Astrocyte (in vitro differentiated cells and primary cell): ENCODE measurements at regions not wholly inside any gene's neighbourhood (a gene's known extent, or its start where the extent isn't known, plus 50 kb on each side); places are given as distances from the start of the nearest gene placed in this dataset.
"Not testable (repeated sequence)": the region's sequence is repeated elsewhere in the genome, so short reads cannot be mapped to it uniquely, and the experiment has no call there.

Experiments
- DNase-seq: peaks from one replicate; pipeline ENCODE4 v3.0.0-alpha.2; 2010; ENCODE audit warnings: low read depth
- FAIRE-seq: peaks from 2 replicates; lab custom pipeline; 2011; peaks lifted over from hg19 to GRCh38; lab: Jason Lieb, UNC
- H2AFZ ChIP-seq: 2 replicates; pipeline ENCODE4 v1.6.0; 2012; ENCODE audit warnings: low read depth, low read length, inconsistent platforms
- H3K27ac ChIP-seq: 2 replicates; pipeline ENCODE4 v1.5.1; 2011; ENCODE audit warnings: low read depth, low read length, inconsistent platforms
- H3K27me3 ChIP-seq: 2 replicates; pipeline ENCODE4 v1.6.0; 2011; ENCODE audit warnings: low read length, inconsistent platforms; ENCODE audit not compliant: insufficient read depth
- H3K36me3 ChIP-seq: 2 replicates; pipeline ENCODE4 v1.5.1; 2011; ENCODE audit warnings: low read length, inconsistent platforms; ENCODE audit not compliant: insufficient read depth
- H3K4me1 ChIP-seq: 2 replicates; pipeline ENCODE4 v1.5.1; 2011; ENCODE audit warnings: low read length, inconsistent platforms; ENCODE audit not compliant: insufficient read depth
- H3K4me2 ChIP-seq: 2 replicates; pipeline ENCODE4 v1.6.0; 2012; ENCODE audit warnings: low read length, inconsistent platforms
- H3K4me3 ChIP-seq: 2 replicates; pipeline ENCODE4 v1.5.1; 2011; ENCODE audit warnings: low read depth, mild to moderate bottlenecking, low read length, inconsistent platforms; ENCODE audit not compliant: insufficient read depth
- H3K79me2 ChIP-seq: 2 replicates; pipeline ENCODE4 v1.6.0; 2012; ENCODE audit warnings: mild to moderate bottlenecking, low read length, inconsistent platforms; ENCODE audit not compliant: insufficient read depth
- H3K9ac ChIP-seq: 2 replicates; pipeline ENCODE4 v1.6.0; 2012; ENCODE audit warnings: mild to moderate bottlenecking, low read length, inconsistent platforms
- H3K9me3 ChIP-seq: 2 replicates; pipeline ENCODE4 v1.5.1; 2012; ENCODE audit warnings: low read depth, mild to moderate bottlenecking, low read length, inconsistent platforms; ENCODE audit not compliant: insufficient read depth
- H4K20me1 ChIP-seq: 2 replicates; pipeline ENCODE4 v1.6.0; 2012; ENCODE audit warnings: low read length, inconsistent platforms; ENCODE audit not compliant: insufficient read depth
- H3K27ac Mint-ChIP-seq: one replicate; pipeline ENCODE4 v1.8.0; 2021; ENCODE audit warnings: mild to moderate bottlenecking, mixed read lengths; ENCODE audit not compliant: unreplicated experiment
- H3K27me3 Mint-ChIP-seq: one replicate; pipeline ENCODE4 v1.8.0; 2021; ENCODE audit warnings: low read depth, mixed read lengths; ENCODE audit not compliant: unreplicated experiment
- H3K36me3 Mint-ChIP-seq: one replicate; pipeline ENCODE4 v1.8.0; 2021; ENCODE audit warnings: low read depth, mixed read lengths; ENCODE audit not compliant: unreplicated experiment
- H3K4me1 Mint-ChIP-seq: one replicate; pipeline ENCODE4 v1.8.0; 2021; ENCODE audit warnings: low read depth, mixed read lengths; ENCODE audit not compliant: unreplicated experiment
- H3K4me3 Mint-ChIP-seq: one replicate; pipeline ENCODE4 v1.8.0; 2021; ENCODE audit warnings: mild to moderate bottlenecking, moderate library complexity, mixed read lengths; ENCODE audit not compliant: unreplicated experiment
- H3K9me3 Mint-ChIP-seq: one replicate; pipeline ENCODE4 v1.8.0; 2021; ENCODE audit warnings: mild to moderate bottlenecking, mixed read lengths; ENCODE audit not compliant: unreplicated experiment
- EZH2 ChIP-seq: IDR thresholded peaks from 2 replicates; pipeline ENCODE4 v1.6.1; 2012; ENCODE audit warnings: mild to moderate bottlenecking, low read length, inconsistent platforms; ENCODE audit not compliant: insufficient read depth
- TF ChIP-seq, protein P1 (sequence below): IDR thresholded peaks from 2 replicates; pipeline ENCODE4 v1.5.1; 2011; ENCODE audit warnings: low read depth, mild to moderate bottlenecking, inconsistent platforms, low read length, moderate library complexity; ENCODE audit not compliant: insufficient read depth

DNA sequence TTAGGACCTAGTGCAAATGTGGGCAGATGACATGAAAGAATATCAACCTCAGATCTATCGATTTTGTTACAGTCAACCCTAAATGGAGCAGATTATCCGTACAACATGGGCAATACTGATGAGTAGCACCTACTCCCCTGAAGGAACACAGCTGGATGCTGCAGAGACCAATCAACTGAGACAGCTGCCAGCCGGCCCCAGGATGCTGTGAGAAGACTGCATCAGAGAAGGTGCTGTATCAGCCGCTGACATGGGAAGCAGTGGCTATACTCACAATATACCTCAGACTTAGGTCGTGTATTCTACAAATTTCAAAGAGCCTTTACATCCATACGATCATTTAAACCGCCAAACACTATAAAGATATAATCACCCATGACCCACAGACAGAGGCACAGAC, 95.9 kb upstream of the FNDC3A start:
- H2AFZ ChIP-seq = no peak overlapping the region
- Mint-ChIP-seq H3K27ac (no peak overlapping the region), H3K27me3 (peaks cover 16% of the 10 kb centered on the region), H3K4me3 (no peak overlapping the region), H3K36me3 (no peaks in the 10 kb centered on the region), H3K9me3 (no peaks in the 10 kb centered on the region), H3K4me1 (peaks cover 15% of the 10 kb centered on the region)
- no peak overlapping the region for H3K4me3 ChIP-seq
- H4K20me1 ChIP-seq = no peaks in the 10 kb centered on the region
- H3K27me3 ChIP-seq = peaks cover 9% of the 10 kb centered on the region
- no peak overlapping the region for H3K4me2 ChIP-seq
- TF ChIP-seq, protein P1, sequence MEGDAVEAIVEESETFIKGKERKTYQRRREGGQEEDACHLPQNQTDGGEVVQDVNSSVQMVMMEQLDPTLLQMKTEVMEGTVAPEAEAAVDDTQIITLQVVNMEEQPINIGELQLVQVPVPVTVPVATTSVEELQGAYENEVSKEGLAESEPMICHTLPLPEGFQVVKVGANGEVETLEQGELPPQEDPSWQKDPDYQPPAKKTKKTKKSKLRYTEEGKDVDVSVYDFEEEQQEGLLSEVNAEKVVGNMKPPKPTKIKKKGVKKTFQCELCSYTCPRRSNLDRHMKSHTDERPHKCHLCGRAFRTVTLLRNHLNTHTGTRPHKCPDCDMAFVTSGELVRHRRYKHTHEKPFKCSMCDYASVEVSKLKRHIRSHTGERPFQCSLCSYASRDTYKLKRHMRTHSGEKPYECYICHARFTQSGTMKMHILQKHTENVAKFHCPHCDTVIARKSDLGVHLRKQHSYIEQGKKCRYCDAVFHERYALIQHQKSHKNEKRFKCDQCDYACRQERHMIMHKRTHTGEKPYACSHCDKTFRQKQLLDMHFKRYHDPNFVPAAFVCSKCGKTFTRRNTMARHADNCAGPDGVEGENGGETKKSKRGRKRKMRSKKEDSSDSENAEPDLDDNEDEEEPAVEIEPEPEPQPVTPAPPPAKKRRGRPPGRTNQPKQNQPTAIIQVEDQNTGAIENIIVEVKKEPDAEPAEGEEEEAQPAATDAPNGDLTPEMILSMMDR = no peak
- TF ChIP-seq EZH2 = no peak
- no peaks in the 10 kb centered on the region for H3K4me1 ChIP-seq
- DNase-seq (no peak), FAIRE-seq (no peak)
- H3K9me3 ChIP-seq = no peaks in the 10 kb centered on the region
- no peak overlapping the region for H3K9ac ChIP-seq
- no peaks in the 10 kb centered on the region for H3K79me2 ChIP-seq
- no peaks in the 10 kb centered on the region for H3K36me3 ChIP-seq
- H3K27ac ChIP-seq = no peak overlapping the region

DNA sequence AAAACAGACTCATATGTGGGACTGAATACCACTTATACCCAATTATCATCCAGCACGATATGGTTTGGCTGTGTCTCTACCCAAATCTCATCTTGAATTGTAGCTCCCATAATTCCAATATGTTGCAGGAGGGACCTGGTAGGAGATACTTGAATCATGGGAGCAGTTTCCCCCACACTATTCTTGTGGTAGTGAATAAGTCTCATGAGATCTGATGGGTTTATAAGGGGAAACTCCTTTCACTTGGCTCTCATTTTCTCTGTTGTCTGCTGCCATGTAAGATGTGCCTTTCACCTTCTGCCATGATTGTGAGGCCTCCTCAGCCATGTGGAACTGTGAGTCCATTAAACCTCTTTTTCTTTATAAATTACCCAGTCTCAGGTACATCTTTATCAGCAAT, 91.9 kb upstream of the FNDC3A start:
- H2AFZ ChIP-seq, H3K4me3 Mint-ChIP-seq, H3K27ac ChIP-seq, FAIRE-seq, H3K36me3 ChIP-seq, H4K20me1 ChIP-seq, H3K36me3 Mint-ChIP-seq, H3K4me1 ChIP-seq, H3K9me3 Mint-ChIP-seq, H3K79me2 ChIP-seq, H3K4me3 ChIP-seq, H3K9me3 ChIP-seq, H3K4me2 ChIP-seq, H3K27ac Mint-ChIP-seq, H3K27me3 ChIP-seq, DNase-seq, H3K9ac ChIP-seq, H3K27me3 Mint-ChIP-seq: not testable (repeated sequence)
- H3K4me1 Mint-ChIP-seq = peaks cover 23% of the 10 kb centered on the region

DNA sequence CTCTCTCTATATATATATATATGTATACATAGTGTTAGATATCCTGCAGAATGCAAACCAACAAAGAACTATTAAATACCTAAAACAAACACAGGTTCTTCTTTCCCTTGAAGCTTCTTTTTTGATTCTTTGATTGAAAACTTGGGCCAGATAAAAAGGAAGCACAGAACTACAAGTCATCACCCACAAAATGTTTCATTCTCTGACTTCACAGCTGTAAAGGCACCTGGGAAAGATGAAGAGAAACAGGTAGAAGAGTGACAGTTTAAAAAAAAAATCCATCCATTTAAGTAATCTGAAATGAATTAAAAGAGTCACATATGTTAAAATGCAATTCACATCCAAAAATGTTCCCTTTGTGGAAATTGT, 90.7 kb upstream of the FNDC3A start:
- TF ChIP-seq, protein P1 = no peak
- no peak for TF ChIP-seq EZH2
- H3K9me3 Mint-ChIP-seq = no peaks in the 10 kb centered on the region
- Histone ChIP-seq H3K79me2 (no peaks in the 10 kb centered on the region), H3K4me3 (no peak overlapping the region), H3K4me2 (no peak overlapping the region), H3K36me3 (no peaks in the 10 kb centered on the region), H4K20me1 (no peaks in the 10 kb centered on the region), H2AFZ (no peak overlapping the region), H3K9me3 (no peaks in the 10 kb centered on the region), H3K27ac (no peak overlapping the region), H3K4me1 (no peaks in the 10 kb centered on the region), H3K27me3 (no peaks in the 10 kb centered on the region), H3K9ac (no peak overlapping the region)
- no peak overlapping the region for H3K4me3 Mint-ChIP-seq
- H3K36me3 Mint-ChIP-seq = no peaks in the 10 kb centered on the region
- DNase-seq (no peak), FAIRE-seq (peak; percentile 5)
- H3K4me1 Mint-ChIP-seq = peaks cover 17% of the 10 kb centered on the region
- H3K27ac Mint-ChIP-seq = no peak overlapping the region
- no peaks in the 10 kb centered on the region for H3K27me3 Mint-ChIP-seq
